IPS-20b (cell line): ENCODE measurements at regions not wholly inside any gene's neighbourhood (a gene's known extent, or its start where the extent isn't known, plus 50 kb on each side); places are given as distances from the start of the nearest gene placed in this dataset.

ENCODE experiments used
- H3K27ac ChIP-seq: one replicate; pipeline ENCODE4 v1.5.1; 2013; ENCODE audit warnings: low read length
- H3K27me3 ChIP-seq: 2 replicates; pipeline ENCODE4 v1.6.1; 2013; ENCODE audit warnings: mild to moderate bottlenecking, low read length, inconsistent platforms; ENCODE audit not compliant: insufficient read depth
- H3K36me3 ChIP-seq: 2 replicates; pipeline ENCODE4 v1.6.1; 2013; ENCODE audit warnings: low read depth, mild to moderate bottlenecking, inconsistent platforms, low read length, moderate library complexity; ENCODE audit not compliant: insufficient read depth
- H3K4me1 ChIP-seq: 2 replicates; pipeline ENCODE4 v1.6.1; 2013; ENCODE audit warnings: mild to moderate bottlenecking, control low read depth, inconsistent platforms, low read length, moderate library complexity; ENCODE audit not compliant: insufficient read depth
- H3K4me3 ChIP-seq: 2 replicates; pipeline ENCODE4 v1.5.1; 2013; ENCODE audit warnings: mild to moderate bottlenecking, low read length, inconsistent platforms
- H3K9ac ChIP-seq: 2 replicates; pipeline ENCODE4 v1.6.1; 2013; ENCODE audit warnings: low read depth, mild to moderate bottlenecking, inconsistent platforms, low read length, moderate library complexity
- H3K9me3 ChIP-seq: 2 replicates; pipeline ENCODE4 v1.6.1; 2013; ENCODE audit warnings: mild to moderate bottlenecking, low read depth, low read length, inconsistent platforms; ENCODE audit not compliant: insufficient read depth

GRCh38 chr10:121288864-121289661 lies 309.2 kb downstream of the FGFR2 start:
- Histone ChIP-seq H3K36me3 (no peaks in the 10 kb centered on the region), H3K4me3 (peak overlapping the region; percentile 37; the same call in 1 of the 2 replicates), H3K4me1 (peaks cover 28% of the 10 kb centered on the region), H3K9me3 (no peaks in the 10 kb centered on the region), H3K27me3 (0 out of 2 replicates have a peak, but pooled peaks cover 2% of the 10 kb centered on the region), H3K9ac (peak overlapping the region; percentile 38; the same call in 1 of the 2 replicates), H3K27ac (peak overlapping the region; percentile 69)

GRCh38 chr10:121289800-121290199 lies 308.4 kb downstream of the FGFR2 start:
- no peaks in the 10 kb centered on the region for H3K36me3 ChIP-seq
- H3K4me1 ChIP-seq, result peaks cover 28% of the 10 kb centered on the region
- H3K4me3 ChIP-seq, result peak overlapping the region; percentile 37; the same call in 1 of the 2 replicates
- 0 out of 2 replicates have a peak, but pooled peaks cover 2% of the 10 kb centered on the region for H3K27me3 ChIP-seq
- H3K9me3 ChIP-seq, result no peaks in the 10 kb centered on the region
- H3K9ac ChIP-seq, result peak overlapping the region; percentile 4; the same call in 1 of the 2 replicates
- peak overlapping the region; percentile 69 for H3K27ac ChIP-seq

GRCh38 chr10:121290674-121291073 lies 307.6 kb downstream of the FGFR2 start:
- Histone ChIP-seq H3K9ac (no peak overlapping the region), H3K4me1 (peaks cover 23% of the 10 kb centered on the region), H3K9me3 (no peaks in the 10 kb centered on the region), H3K27ac (no peak overlapping the region), H3K27me3 (0 out of 2 replicates have a peak, but pooled peaks cover 2% of the 10 kb centered on the region), H3K36me3 (no peaks in the 10 kb centered on the region), H3K4me3 (no peak overlapping the region)

- H3K4me3 ChIP-seq, result no peak overlapping the region
- H3K27me3 ChIP-seq, result 0 out of 2 replicates have a peak, but pooled peaks cover 2% of the 10 kb centered on the region
- no peaks in the 10 kb centered on the region for H3K36me3 ChIP-seq
- H3K27ac ChIP-seq, result no peak overlapping the region
- no peaks in the 10 kb centered on the region for H3K9me3 ChIP-seq
- no peak overlapping the region for H3K9ac ChIP-seq
- H3K4me1 ChIP-seq, result peaks cover 23% of the 10 kb centered on the region
Measured at GRCh38 chr10:121291376-121291775, 306.9 kb downstream of the FGFR2 start.

- Histone ChIP-seq H3K4me3 (no peak overlapping the region), H3K27me3 (0 out of 2 replicates have a peak, but pooled peaks cover 2% of the 10 kb centered on the region), H3K4me1 (peaks cover 23% of the 10 kb centered on the region), H3K9me3 (no peaks in the 10 kb centered on the region), H3K36me3 (no peaks in the 10 kb centered on the region), H3K27ac (no peak overlapping the region), H3K9ac (no peak overlapping the region)
Measured at GRCh38 chr10:121291823-121292222, 306.4 kb downstream of the FGFR2 start.

- H3K36me3 ChIP-seq, result no peaks in the 10 kb centered on the region
- no peak overlapping the region for H3K9ac ChIP-seq
- H3K4me3 ChIP-seq, result no peak overlapping the region
- H3K9me3 ChIP-seq, result no peaks in the 10 kb centered on the region
- no peak overlapping the region for H3K27ac ChIP-seq
- H3K27me3 ChIP-seq, result 0 out of 2 replicates have a peak, but pooled peaks cover 2% of the 10 kb centered on the region
- H3K4me1 ChIP-seq, result peaks cover 23% of the 10 kb centered on the region
Measured at GRCh38 chr10:121292321-121292720, 305.9 kb downstream of the FGFR2 start.

GRCh38 chr10:121293110-121293509 lies 305.1 kb downstream of the FGFR2 start:
- H3K9me3 ChIP-seq, result no peaks in the 10 kb centered on the region
- no peaks in the 10 kb centered on the region for H3K36me3 ChIP-seq
- no peak overlapping the region for H3K9ac ChIP-seq
- H3K27ac ChIP-seq, result no peak overlapping the region
- 0 out of 2 replicates have a peak, but pooled peaks cover 2% of the 10 kb centered on the region for H3K27me3 ChIP-seq
- H3K4me3 ChIP-seq, result no peak overlapping the region
- peaks cover 19% of the 10 kb centered on the region for H3K4me1 ChIP-seq

GRCh38 chr10:121294630-121295029 lies 303.6 kb downstream of the FGFR2 start:
- no peaks in the 10 kb centered on the region for H3K36me3 ChIP-seq
- H3K4me3 ChIP-seq, result no peak overlapping the region
- 0 out of 2 replicates have a peak, but pooled peaks cover 2% of the 10 kb centered on the region for H3K27me3 ChIP-seq
- H3K27ac ChIP-seq, result no peak overlapping the region
- no peaks in the 10 kb centered on the region for H3K9me3 ChIP-seq
- peaks cover 5% of the 10 kb centered on the region for H3K4me1 ChIP-seq
- no peak overlapping the region for H3K9ac ChIP-seq

- Histone ChIP-seq H3K9me3 (no peaks in the 10 kb centered on the region), H3K9ac (no peak overlapping the region), H3K27me3 (no peaks in the 10 kb centered on the region), H3K36me3 (no peaks in the 10 kb centered on the region), H3K4me1 (no peaks in the 10 kb centered on the region), H3K27ac (no peak overlapping the region), H3K4me3 (no peak overlapping the region)
Measured at GRCh38 chr10:121296378-121296777, 301.9 kb downstream of the FGFR2 start.

- Histone ChIP-seq H3K27me3 (no peaks in the 10 kb centered on the region), H3K4me1 (no peaks in the 10 kb centered on the region), H3K36me3 (no peaks in the 10 kb centered on the region), H3K4me3 (no peak overlapping the region), H3K27ac (no peak overlapping the region), H3K9ac (no peak overlapping the region), H3K9me3 (no peaks in the 10 kb centered on the region)
Measured at GRCh38 chr10:121296881-121297585, 301.2 kb downstream of the FGFR2 start.

GRCh38 chr10:121300723-121301122 lies 297.5 kb downstream of the FGFR2 start:
- Histone ChIP-seq H3K4me1 (no peaks in the 10 kb centered on the region), H3K4me3 (no peak overlapping the region), H3K9me3 (no peaks in the 10 kb centered on the region), H3K36me3 (no peaks in the 10 kb centered on the region), H3K9ac (no peak overlapping the region), H3K27me3 (no peaks in the 10 kb centered on the region), H3K27ac (no peak overlapping the region)
